ENCODE measurements at regions not wholly inside any gene's neighbourhood (a gene's known extent, or its start where the extent isn't known, plus 50 kb on each side); places are given as distances from the start of the nearest gene placed in this dataset.

DNA sequence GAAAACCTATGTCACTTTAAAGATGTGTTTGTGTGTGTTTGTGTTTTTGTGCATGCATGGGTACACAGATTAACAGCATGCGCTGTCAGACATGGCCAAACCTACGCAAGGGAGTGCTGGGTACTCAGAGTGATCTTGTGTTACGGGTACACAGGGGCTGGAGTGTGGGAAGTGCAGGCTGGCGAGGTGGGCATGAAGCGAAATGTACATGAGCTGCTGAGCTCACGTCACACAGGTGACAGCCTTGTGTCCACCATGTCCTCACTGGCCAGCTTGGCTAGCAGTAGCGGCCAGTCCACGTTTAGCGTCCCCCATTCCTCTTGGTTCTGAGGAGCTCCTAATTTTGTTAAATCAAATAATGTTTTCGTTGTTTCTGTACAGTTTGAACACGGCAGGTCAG is 979.7 kb upstream of the TMEM132C start:
- TF ChIP-seq, protein P1, sequence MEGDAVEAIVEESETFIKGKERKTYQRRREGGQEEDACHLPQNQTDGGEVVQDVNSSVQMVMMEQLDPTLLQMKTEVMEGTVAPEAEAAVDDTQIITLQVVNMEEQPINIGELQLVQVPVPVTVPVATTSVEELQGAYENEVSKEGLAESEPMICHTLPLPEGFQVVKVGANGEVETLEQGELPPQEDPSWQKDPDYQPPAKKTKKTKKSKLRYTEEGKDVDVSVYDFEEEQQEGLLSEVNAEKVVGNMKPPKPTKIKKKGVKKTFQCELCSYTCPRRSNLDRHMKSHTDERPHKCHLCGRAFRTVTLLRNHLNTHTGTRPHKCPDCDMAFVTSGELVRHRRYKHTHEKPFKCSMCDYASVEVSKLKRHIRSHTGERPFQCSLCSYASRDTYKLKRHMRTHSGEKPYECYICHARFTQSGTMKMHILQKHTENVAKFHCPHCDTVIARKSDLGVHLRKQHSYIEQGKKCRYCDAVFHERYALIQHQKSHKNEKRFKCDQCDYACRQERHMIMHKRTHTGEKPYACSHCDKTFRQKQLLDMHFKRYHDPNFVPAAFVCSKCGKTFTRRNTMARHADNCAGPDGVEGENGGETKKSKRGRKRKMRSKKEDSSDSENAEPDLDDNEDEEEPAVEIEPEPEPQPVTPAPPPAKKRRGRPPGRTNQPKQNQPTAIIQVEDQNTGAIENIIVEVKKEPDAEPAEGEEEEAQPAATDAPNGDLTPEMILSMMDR (IDR thresholded peaks at IDR 0.05; ENCODE audit: insufficient read depth, low read length), result no peak
- TF ChIP-seq GABPA (IDR thresholded peaks at IDR 0.05; ENCODE audit: low read depth), result no peak

All from HL-60 (cell line).